NCI-H345 treated with DMSO at 0.1 percent for 48 hours (cell line): ENCODE measurements at regions not wholly inside any gene's neighbourhood (a gene's known extent, or its start where the extent isn't known, plus 50 kb on each side); places are given as distances from the start of the nearest gene placed in this dataset.

Source experiments
- DNase-seq: peaks from one replicate; lab custom pipeline; 2025; ENCODE audit not compliant: unreplicated experiment; lab: John Stamatoyannopoulos, UW

GRCh38 chr16:50925758-50926357 is 184.0 kb downstream of the CYLD start:
- no peak for DNase-seq

- DNase-seq: no peak
These were observed 183.1 kb downstream of the CYLD start for GRCh38 chr16:50924759-50925545.

- no peak for DNase-seq
These were observed 176.2 kb downstream of the CYLD start for GRCh38 chr16:50917950-50918703.

- no peak for DNase-seq
These were observed 174.2 kb downstream of the CYLD start for GRCh38 chr16:50916040-50916439.

DNA sequence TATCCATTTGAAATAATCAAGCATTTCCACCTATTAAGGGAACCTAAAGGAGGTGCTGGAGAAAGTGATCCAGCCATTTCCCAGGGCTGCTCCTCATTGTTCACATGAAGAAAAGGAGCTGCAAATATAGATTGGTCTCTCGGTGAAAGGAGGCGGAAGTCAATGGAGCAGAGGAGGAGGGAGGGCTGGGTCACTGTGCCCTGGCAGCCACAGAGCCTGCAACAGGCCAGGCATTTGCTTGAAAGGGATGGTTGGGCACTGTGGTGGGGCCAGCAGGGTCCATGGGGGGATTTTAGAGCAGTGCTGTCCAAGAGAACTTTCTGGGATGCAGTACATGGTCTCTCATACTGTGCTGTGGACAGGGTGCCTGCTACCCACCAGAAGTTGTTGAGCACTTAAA is 173.2 kb downstream of the CYLD start:
- no peak for DNase-seq

DNA sequence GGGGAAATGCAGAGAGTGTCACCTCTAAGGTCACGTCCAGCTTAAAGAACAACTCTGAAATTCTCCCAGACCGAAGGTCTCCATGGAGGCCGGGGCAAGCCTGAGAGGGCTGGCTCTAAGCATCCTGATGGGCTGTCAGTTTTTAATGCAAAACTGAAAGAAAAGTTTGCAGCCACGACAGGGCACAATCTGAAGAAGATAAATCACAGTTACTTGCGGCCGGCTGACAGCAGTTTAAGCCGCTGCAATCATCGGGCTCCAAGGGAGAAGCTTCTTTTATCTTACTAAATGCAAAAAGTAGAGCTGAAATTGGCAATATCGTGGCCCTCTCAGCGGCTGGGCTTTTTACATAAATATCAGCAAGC is 168.8 kb downstream of the CYLD start:
- DNase-seq: no peak

- no peak for DNase-seq
These were observed 168.2 kb downstream of the CYLD start for GRCh38 chr16:50909831-50910735.

- DNase-seq: no peak
These were observed 166.6 kb downstream of the CYLD start for GRCh38 chr16:50908468-50908867.

DNA sequence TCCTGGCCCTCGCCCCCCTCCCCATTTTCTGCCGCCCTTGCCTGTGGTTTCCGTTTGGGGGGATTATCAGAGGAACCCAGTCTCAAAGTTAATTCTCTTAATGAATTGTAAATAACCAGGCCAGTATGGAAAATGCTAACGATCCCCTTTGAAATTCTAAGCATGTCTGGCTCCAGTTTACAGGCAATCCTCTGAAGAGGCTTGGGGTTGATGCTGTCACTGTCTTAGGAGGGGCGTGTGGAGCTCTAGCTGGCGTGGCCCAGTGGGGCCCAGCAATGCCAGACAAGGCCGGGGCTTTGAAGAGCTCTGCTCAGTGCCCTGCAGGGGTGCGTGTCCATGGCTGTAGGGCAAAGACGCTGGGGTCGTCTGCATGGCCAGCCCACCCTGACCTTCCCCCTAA is 164.6 kb downstream of the CYLD start:
- no peak for DNase-seq

- DNase-seq: no peak
These were observed 160.6 kb downstream of the CYLD start for GRCh38 chr16:50902457-50902856.

GRCh38 chr16:50901062-50901461 is 159.2 kb downstream of the CYLD start:
- DNase-seq: no peak

- DNase-seq: no peak
These were observed 158.6 kb downstream of the CYLD start for GRCh38 chr16:50900391-50900942.

DNA sequence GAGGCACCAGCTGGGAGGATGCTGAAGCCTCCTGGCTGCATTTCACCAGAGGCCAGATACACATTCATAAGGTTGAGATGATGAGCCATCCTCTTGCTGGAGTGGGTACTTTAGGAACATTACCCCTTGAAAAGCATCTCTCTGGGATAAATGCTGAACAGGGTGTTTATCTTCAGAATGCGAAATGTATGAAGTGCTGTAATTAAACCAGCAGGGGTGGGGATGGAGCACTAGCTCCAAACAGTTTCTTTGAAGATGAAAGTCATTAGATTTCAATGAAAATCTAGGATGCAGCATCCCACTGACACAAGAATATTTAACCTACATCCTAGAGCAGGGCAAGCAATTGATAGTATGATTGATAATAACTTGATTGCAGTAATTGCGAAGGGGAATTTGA is 158.1 kb downstream of the CYLD start:
- DNase-seq: peak; percentile 63

- DNase-seq: no peak
These were observed 147.9 kb downstream of the CYLD start for GRCh38 chr16:50889746-50890145.

DNA sequence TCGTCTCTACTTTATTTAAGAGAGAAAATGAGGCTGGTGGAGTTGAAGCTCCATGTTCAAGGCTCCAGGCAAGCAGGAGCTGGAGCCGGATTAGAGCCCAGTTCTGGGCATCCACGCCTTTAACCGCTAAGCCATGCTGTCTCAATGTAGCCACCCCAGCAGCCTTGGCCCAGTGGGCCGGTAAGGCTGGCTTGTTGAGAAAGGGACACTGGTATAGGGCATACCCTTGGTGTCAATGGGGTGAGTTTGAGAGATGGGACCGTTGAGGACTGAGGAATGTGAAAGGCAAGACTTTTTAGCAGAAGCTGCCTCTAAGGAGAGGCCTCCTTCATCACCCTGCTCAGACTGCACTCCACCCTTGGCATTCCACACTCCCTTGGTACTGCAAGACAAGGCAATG is 147.4 kb downstream of the CYLD start:
- DNase-seq: no peak

GRCh38 chr16:50888486-50889261 is 146.8 kb downstream of the CYLD start:
- DNase-seq: no peak

DNA sequence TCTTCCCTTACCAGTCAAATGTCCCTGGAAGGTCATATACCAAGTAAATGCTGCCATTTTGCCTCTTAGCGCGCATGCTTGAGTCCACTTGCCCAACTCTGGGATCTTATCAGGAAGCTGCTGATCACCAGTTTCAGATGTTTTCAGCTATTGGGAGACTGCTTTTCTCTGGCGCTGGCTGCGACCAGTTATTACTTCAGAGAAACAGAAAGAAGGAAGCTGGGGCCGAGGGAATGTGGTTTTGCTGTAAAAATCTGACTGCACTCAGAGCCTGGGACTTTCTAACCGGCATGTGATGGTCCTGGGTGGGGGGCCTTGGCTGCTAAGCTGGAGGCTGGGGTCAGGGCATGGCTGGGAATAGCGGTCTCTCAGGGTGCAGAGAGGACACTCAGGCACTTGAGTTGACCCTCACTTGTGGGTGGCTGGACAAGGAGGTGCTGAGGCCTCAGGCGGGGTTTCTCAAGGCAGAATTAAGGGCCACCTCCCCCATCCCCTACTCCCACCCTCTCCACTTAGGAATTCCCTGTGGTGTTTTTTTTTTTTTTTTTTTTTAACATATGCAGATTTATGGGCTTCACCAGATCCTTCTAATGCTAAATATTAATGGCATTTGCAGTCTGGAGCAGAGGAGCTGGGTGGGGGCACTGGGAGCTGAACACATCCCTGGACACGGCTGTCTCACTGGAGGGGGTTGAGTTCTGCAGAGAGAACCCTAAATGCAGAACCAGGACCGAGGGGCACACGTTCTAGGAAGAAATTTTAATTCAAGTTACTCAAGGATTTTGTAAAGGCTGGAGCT is 145.8 kb downstream of the CYLD start:
- no peak for DNase-seq

- DNase-seq: no peak
These were observed 142.4 kb downstream of the CYLD start for GRCh38 chr16:50884066-50884860.
